GM19099 (cell line): ENCODE measurements at regions not wholly inside any gene's neighbourhood (a gene's known extent, or its start where the extent isn't known, plus 50 kb on each side); places are given as distances from the start of the nearest gene placed in this dataset.

Source experiments
- POLR2A ChIP-seq: IDR thresholded peaks from 3 replicates; pipeline ENCODE4 v1.6.1; 2011; ENCODE audit warnings: low read depth; ENCODE audit not compliant: insufficient read length; ENCODE audit errors: extremely low read depth

- no peak for TF ChIP-seq POLR2A
Measured at GRCh38 chr13:73948848-73949529, 185.2 kb downstream of the KLF12 start.

- TF ChIP-seq POLR2A: no peak
Measured at GRCh38 chr13:73945871-73946270, 188.3 kb downstream of the KLF12 start.

- no peak for TF ChIP-seq POLR2A
Measured at GRCh38 chr13:73945382-73945781, 188.8 kb downstream of the KLF12 start.

- TF ChIP-seq POLR2A: no peak
Measured at GRCh38 chr13:73943965-73944233, 190.3 kb downstream of the KLF12 start.

- no peak for TF ChIP-seq POLR2A
Measured at GRCh38 chr13:73943137-73943964, 190.9 kb downstream of the KLF12 start.

GRCh38 chr13:73941752-73942151 lies 192.5 kb downstream of the KLF12 start:
- TF ChIP-seq POLR2A: no peak

- TF ChIP-seq POLR2A: no peak
Measured at GRCh38 chr13:73940098-73940497, 194.1 kb downstream of the KLF12 start.

GRCh38 chr13:73939603-73940002 lies 194.6 kb downstream of the KLF12 start:
- TF ChIP-seq POLR2A: no peak

GRCh38 chr13:73939071-73939380 lies 195.2 kb downstream of the KLF12 start:
- TF ChIP-seq POLR2A: no peak

- no peak for TF ChIP-seq POLR2A
Measured at GRCh38 chr13:73938372-73939070, 195.7 kb downstream of the KLF12 start.

- no peak for TF ChIP-seq POLR2A
Measured at GRCh38 chr13:73937441-73937840, 196.8 kb downstream of the KLF12 start.

- no peak for TF ChIP-seq POLR2A
Measured at GRCh38 chr13:73935991-73936390, 198.2 kb downstream of the KLF12 start.

- no peak for TF ChIP-seq POLR2A
Measured at GRCh38 chr13:73934771-73935170, 199.4 kb downstream of the KLF12 start.

- no peak for TF ChIP-seq POLR2A
Measured at GRCh38 chr13:73934215-73934641, 200.0 kb downstream of the KLF12 start.

- TF ChIP-seq POLR2A: no peak
Measured at GRCh38 chr13:73933795-73934194, 200.4 kb downstream of the KLF12 start.

- no peak for TF ChIP-seq POLR2A
Measured at GRCh38 chr13:73932091-73932490, 202.1 kb downstream of the KLF12 start.
